SH-SY5Y (cell line): ENCODE measurements at regions not wholly inside any gene's neighbourhood (a gene's known extent, or its start where the extent isn't known, plus 50 kb on each side); places are given as distances from the start of the nearest gene placed in this dataset.

Experiments used
- GATA2 ChIP-seq: IDR thresholded peaks from 2 replicates; pipeline ENCODE4 v1.6.1; 2011; ENCODE audit warnings: mild to moderate bottlenecking, low read depth, low read length
- GATA3 ChIP-seq: IDR thresholded peaks from 2 replicates; pipeline ENCODE4 v1.6.1; 2011; ENCODE audit warnings: low read depth, mild to moderate bottlenecking, low read length, moderate library complexity

- TF ChIP-seq GATA2 (no peak), GATA3 (no peak)
Observed at GRCh38 chr7:153382641-153383101, 623.1 kb downstream of the ACTR3B start.
